ENCODE measurements at regions not wholly inside any gene's neighbourhood (a gene's known extent, or its start where the extent isn't known, plus 50 kb on each side); places are given as distances from the start of the nearest gene placed in this dataset.
A peak's percentile ranks its signal among the peaks of the same experiment; 100 is the strongest.

DNA sequence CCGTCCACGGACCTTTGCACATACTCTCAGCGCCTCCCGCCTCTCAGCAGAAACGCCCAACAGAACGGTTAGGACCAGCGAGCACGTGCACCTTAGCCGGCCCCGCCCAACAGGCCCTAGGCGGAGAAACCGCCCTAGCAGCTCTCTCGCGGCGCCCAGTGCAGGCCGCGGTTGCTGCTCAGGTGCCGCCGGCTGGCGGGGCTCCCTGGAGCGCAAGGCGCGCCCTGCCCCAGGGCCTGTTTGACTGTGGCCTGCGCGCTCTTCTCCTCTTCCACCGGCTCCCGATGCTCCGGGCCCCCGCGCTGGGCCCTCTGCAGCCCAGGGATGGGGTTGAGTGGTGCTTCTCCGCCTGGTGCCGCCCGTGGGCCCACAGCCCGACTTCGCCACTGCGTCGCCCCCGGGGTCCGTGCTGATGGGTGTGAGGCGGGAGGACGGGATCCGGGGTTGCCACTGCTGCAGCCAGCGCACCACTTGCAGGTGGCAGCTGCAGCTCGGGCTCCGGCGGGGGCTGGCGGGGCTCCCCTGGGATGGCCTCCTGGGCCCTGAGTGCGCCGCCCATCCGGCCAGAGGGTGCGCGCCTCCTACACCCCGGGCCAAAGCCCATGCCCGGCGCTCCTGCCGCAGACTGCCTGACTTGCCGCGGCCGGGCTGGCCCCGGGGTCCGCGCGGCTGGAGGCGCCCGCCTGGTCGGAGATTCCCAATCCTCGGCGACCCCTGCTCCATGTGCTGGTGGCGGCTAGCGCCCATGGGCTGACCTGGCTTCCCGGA is 1889.4 kb upstream of the CDH9 start:
- Histone ChIP-seq H3K36me3 (ENCODE audit: control insufficient read depth in 2 of 4, insufficient read depth in 4 of 4, low read length in 3 of 4) (no peaks in the 10 kb centered on the region; a peak in 1 of 8 replicates), H3K4me1 (replicated peaks in 1 of 4; ENCODE audit: control insufficient read depth in 3 of 4, insufficient read depth in 4 of 4, low read length in 3 of 4) (no peaks in the 10 kb centered on the region), H3K79me1 (ENCODE audit: low read depth, low read length) (no peaks in the 10 kb centered on the region), H2BK120ac (replicated peaks; ENCODE audit: low read depth, low read length) (no peak overlapping the region), H4K5ac (ENCODE audit: insufficient read length, low read depth, low read length) (no peak overlapping the region), H3K14ac (ENCODE audit: insufficient read length) (no peak overlapping the region), H2BK15ac (ENCODE audit: low read length) (no peak overlapping the region), H3K27ac (ENCODE audit: low read depth, low read length) (no peak overlapping the region), H3K23me2 (ENCODE audit: low read depth, low read length) (no peaks in the 10 kb centered on the region), H3K4me2 (ENCODE audit: insufficient read depth in 1 of 2, low read depth in 2 of 2, low read length in 2 of 2) (no peak overlapping the region), H3K4ac (replicated peaks; ENCODE audit: insufficient read length, low read depth, low read length) (no peak overlapping the region), H4K20me1 (replicated peaks in 1 of 2; ENCODE audit: control insufficient read depth in 1 of 2, insufficient read depth in 2 of 2, low read length in 2 of 2) (no peaks in the 10 kb centered on the region), H2BK12ac (ENCODE audit: low read depth, low read length) (no peak overlapping the region), H2AFZ (ENCODE audit: low read length) (no peak overlapping the region), H2AK5ac (ENCODE audit: low read depth, low read length) (no peak overlapping the region), H4K91ac (replicated peaks; ENCODE audit: insufficient read length, low read length) (no peak overlapping the region), H3K56ac (replicated peaks; ENCODE audit: insufficient read length, low read depth, low read length) (no peak overlapping the region), H2BK5ac (ENCODE audit: low read depth, low read length) (no peak overlapping the region), H3K23ac (ENCODE audit: insufficient read length) (no peak overlapping the region), H3K9me3 (ENCODE audit: insufficient read depth in 2 of 2, low read depth in 1 of 2, low read length in 1 of 2) (peaks cover 0 to 25% of the 10 kb centered on the region in 2 experiments; a peak in 1 of 4 replicates), H3K27me3 (replicated peaks in 1 of 4; ENCODE audit: control insufficient read depth in 3 of 4, extremely low read depth in 1 of 4, insufficient read depth in 3 of 4, low read length in 3 of 4) (no peaks in the 10 kb centered on the region), H3K18ac (ENCODE audit: extremely low read depth, low read length) (no peak overlapping the region), H3K79me2 (ENCODE audit: control insufficient read depth in 1 of 2, insufficient read depth in 2 of 2, low read length in 2 of 2) (no peaks in the 10 kb centered on the region), H3K4me3 (ENCODE audit: extremely low read depth in 1 of 4, insufficient read depth in 2 of 4, low read depth in 3 of 4, low read length in 4 of 4) (no peak overlapping the region), H4K8ac (ENCODE audit: extremely low read depth, insufficient read depth, low read length) (no peak overlapping the region), H2BK20ac (ENCODE audit: low read length) (no peak overlapping the region), H3K9ac (replicated peaks in 1 of 4; ENCODE audit: extremely low read depth in 1 of 4, low read depth in 3 of 4, low read length in 3 of 4) (no peak overlapping the region)
- ChIA-PET CTCF (ENCODE audit: partially characterized antibody) (no interaction called here), POLR2A (ENCODE audit: partially characterized antibody) (no interaction called here)
- FAIRE-seq (no peak), DNase-seq (ENCODE audit: low read depth in 1 of 2, low spot score in 2 of 2) (peak in 1 of 2 experiments; percentile 5)
- WGBS, 2 experiments (ENCODE audit: extremely low coverage in 1 of 2, insufficient coverage in 1 of 2, insufficient read length in 1 of 2, insufficient replicate concordance in 2 of 2, low coverage in 1 of 2, low lambda C conversion rate in 2 of 2, missing lambda C conversion rate in 1 of 2): 86% methylated on average over 18 of the region's 71 CpGs; no CpG with 5 or more reads in 1 of the 2 experiments
- TF ChIP-seq, protein P1, sequence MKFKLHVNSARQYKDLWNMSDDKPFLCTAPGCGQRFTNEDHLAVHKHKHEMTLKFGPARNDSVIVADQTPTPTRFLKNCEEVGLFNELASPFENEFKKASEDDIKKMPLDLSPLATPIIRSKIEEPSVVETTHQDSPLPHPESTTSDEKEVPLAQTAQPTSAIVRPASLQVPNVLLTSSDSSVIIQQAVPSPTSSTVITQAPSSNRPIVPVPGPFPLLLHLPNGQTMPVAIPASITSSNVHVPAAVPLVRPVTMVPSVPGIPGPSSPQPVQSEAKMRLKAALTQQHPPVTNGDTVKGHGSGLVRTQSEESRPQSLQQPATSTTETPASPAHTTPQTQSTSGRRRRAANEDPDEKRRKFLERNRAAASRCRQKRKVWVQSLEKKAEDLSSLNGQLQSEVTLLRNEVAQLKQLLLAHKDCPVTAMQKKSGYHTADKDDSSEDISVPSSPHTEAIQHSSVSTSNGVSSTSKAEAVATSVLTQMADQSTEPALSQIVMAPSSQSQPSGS (IDR thresholded peaks at IDR 0.05; ENCODE audit: low read length): no peak
- no peak for TF ChIP-seq SP1 (IDR thresholded peaks at IDR 0.05; ENCODE audit: low read depth, low read length)
- TF ChIP-seq KDM1A (IDR thresholded peaks at IDR 0.05; ENCODE audit: borderline replicate concordance, low read length): no peak
- TF ChIP-seq ASH2L (IDR thresholded peaks at IDR 0.05; ENCODE audit: low read length): no peak
- TF ChIP-seq SP2 (IDR thresholded peaks at IDR 0.05; ENCODE audit: low read length): no peak
- TF ChIP-seq RXRA (IDR thresholded peaks at IDR 0.05; ENCODE audit: insufficient read depth, low read depth, low read length): no peak
- TF ChIP-seq CHD1 (IDR thresholded peaks at IDR 0.05; ENCODE audit: low read depth, low read length): no peak

Data from H1 (cell line).